ENCODE measurements at regions not wholly inside any gene's neighbourhood (a gene's known extent, or its start where the extent isn't known, plus 50 kb on each side); places are given as distances from the start of the nearest gene placed in this dataset.

GRCh38 chr6:105767541-105767940, 318.6 kb upstream of the PRDM1 start:
- no peak for DNase-seq (ENCODE audit: low spot score)

GRCh38 chr6:105765239-105765638, 320.9 kb upstream of the PRDM1 start:
- no peak for DNase-seq (ENCODE audit: low spot score)

- no peak for DNase-seq (ENCODE audit: low spot score)
These were observed 321.8 kb upstream of the PRDM1 start for GRCh38 chr6:105764315-105764714.

- DNase-seq (ENCODE audit: low spot score): no peak
These were observed 322.3 kb upstream of the PRDM1 start for GRCh38 chr6:105763866-105764265.

GRCh38 chr6:105760746-105761145, 325.4 kb upstream of the PRDM1 start:
- DNase-seq (ENCODE audit: low spot score): no peak

GRCh38 chr6:105759946-105760345, 326.2 kb upstream of the PRDM1 start:
- peak; percentile 49 for DNase-seq (ENCODE audit: low spot score)

- DNase-seq (ENCODE audit: low spot score): no peak
These were observed 327.1 kb upstream of the PRDM1 start for GRCh38 chr6:105759015-105759414.

GRCh38 chr6:105757512-105758200, 328.5 kb upstream of the PRDM1 start:
- no peak for DNase-seq (ENCODE audit: low spot score)

GRCh38 chr6:105755885-105756284, 330.3 kb upstream of the PRDM1 start:
- DNase-seq (ENCODE audit: low spot score): no peak

- DNase-seq (ENCODE audit: low spot score): peak; percentile 40
These were observed 332.4 kb upstream of the PRDM1 start for GRCh38 chr6:105753620-105754211.

- DNase-seq (ENCODE audit: low spot score): no peak
These were observed 332.9 kb upstream of the PRDM1 start for GRCh38 chr6:105753207-105753606.

- no peak for DNase-seq (ENCODE audit: low spot score)
These were observed 336.0 kb upstream of the PRDM1 start for GRCh38 chr6:105750089-105750488.

- peak; percentile 34 for DNase-seq (ENCODE audit: low spot score)
These were observed 337.4 kb upstream of the PRDM1 start for GRCh38 chr6:105748737-105749161.

GRCh38 chr6:105747823-105748405, 338.2 kb upstream of the PRDM1 start:
- no peak for DNase-seq (ENCODE audit: low spot score)

GRCh38 chr6:105746509-105746908, 339.6 kb upstream of the PRDM1 start:
- no peak for DNase-seq (ENCODE audit: low spot score)

GRCh38 chr6:105746130-105746505, 340.0 kb upstream of the PRDM1 start:
- DNase-seq (ENCODE audit: low spot score): no peak

- DNase-seq (ENCODE audit: low spot score): no peak
These were observed 340.5 kb upstream of the PRDM1 start for GRCh38 chr6:105745464-105746129.

- DNase-seq (ENCODE audit: low spot score): no peak
These were observed 341.3 kb upstream of the PRDM1 start for GRCh38 chr6:105744815-105745214.

- DNase-seq (ENCODE audit: low spot score): peak; percentile 43
These were observed 338.2 kb upstream of the PREP start for GRCh38 chr6:105740946-105741645.

- DNase-seq (ENCODE audit: low spot score): no peak
These were observed 336.9 kb upstream of the PREP start for GRCh38 chr6:105739764-105740163.

GRCh38 chr6:105733556-105734162, 330.8 kb upstream of the PREP start:
- peak; percentile 26 for DNase-seq (ENCODE audit: low spot score)

- DNase-seq (ENCODE audit: low spot score): no peak
These were observed 326.1 kb upstream of the PREP start for GRCh38 chr6:105728995-105729394.
